K562 (cell line): ENCODE measurements at regions not wholly inside any gene's neighbourhood (a gene's known extent, or its start where the extent isn't known, plus 50 kb on each side); places are given as distances from the start of the nearest gene placed in this dataset.
A peak's percentile ranks its signal among the peaks of the same experiment; 100 is the strongest.

Experiments used
- ARID1B ChIP-seq: fragments of 450-650 bp; IDR thresholded peaks from 2 replicates; pipeline ENCODE4 v1.6.1; 2016; ENCODE audit warnings: antibody characterized with exemption, mild to moderate bottlenecking, inconsistent platforms
- CBFA2T3 ChIP-seq: fragments of 450-650 bp; IDR thresholded peaks from 2 replicates; pipeline ENCODE4 v1.6.1; 2017
- CBX3 ChIP-seq, 2 experiments: IDR thresholded peaks; 1 replicate in 1 of 2; 2 replicates in 1 of 2; pipeline ENCODE4 v1.6.1; 2012; ENCODE audit warnings: inconsistent platforms in 2 of 2, low read length in 2 of 2, borderline replicate concordance in 1 of 2, control low read depth in 1 of 2
- CBX5 ChIP-seq: IDR thresholded peaks from 2 replicates; pipeline ENCODE4 v1.6.1; 2014; ENCODE audit warnings: low read depth, borderline replicate concordance
- CC2D1A ChIP-seq: fragments of 450-650 bp; IDR thresholded peaks from 2 replicates; pipeline ENCODE4 v1.6.1; 2017; ENCODE audit warnings: mild to moderate bottlenecking
- DPF2 ChIP-seq: fragments of 450-650 bp; IDR thresholded peaks from 2 replicates; pipeline ENCODE4 v1.6.1; 2016
- ELF4 ChIP-seq: fragments of 450-650 bp; formaldehyde crosslinking; IDR thresholded peaks from 2 replicates; pipeline ENCODE4 v1.4.0; 2022; ENCODE audit warnings: missing genetic modification characterization
- FOXJ2 ChIP-seq: fragments of 200-800 bp; sonication (Bioruptor generic); IDR thresholded peaks from 2 replicates; pipeline ENCODE4 v1.6.1; 2016; ENCODE audit warnings: missing genetic modification characterization, missing compliant biosample characterization
- HDAC3 ChIP-seq: fragments of 450-650 bp; IDR thresholded peaks from 2 replicates; pipeline ENCODE4 v1.6.1; 2018; ENCODE audit warnings: borderline replicate concordance, mild to moderate bottlenecking, moderate library complexity; ENCODE audit not compliant: partially characterized antibody
- KAT7 ChIP-seq: sonication (generic); formaldehyde crosslinking; IDR thresholded peaks from 2 replicates; pipeline ENCODE4 v1.8.0; 2022; ENCODE audit warnings: missing genetic modification reagents, mild to moderate bottlenecking, borderline replicate concordance
- MTA2 ChIP-seq: fragments of 450-650 bp; IDR thresholded peaks from 2 replicates; pipeline ENCODE4 v1.6.1; 2016; ENCODE audit warnings: low read depth
- PML ChIP-seq: IDR thresholded peaks from 2 replicates; pipeline ENCODE4 v1.6.1; 2012; ENCODE audit warnings: low read length, inconsistent platforms
- TAL1 ChIP-seq: fragments of 450-650 bp; IDR thresholded peaks from 2 replicates; pipeline ENCODE4 v1.6.1; 2016; ENCODE audit warnings: mild to moderate bottlenecking
- ZEB2 ChIP-seq: fragments of 450-650 bp; IDR thresholded peaks from 2 replicates; pipeline ENCODE4 v1.6.1; 2016
- ZFP36 ChIP-seq: fragments of 150-350 bp; IDR thresholded peaks from 2 replicates; pipeline ENCODE4 v1.6.1; 2018; ENCODE audit warnings: low read length, low read depth; ENCODE audit not compliant: partially characterized antibody
- ZNF134 ChIP-seq: fragments of 250-450 bp; sonication (Bioruptor Pico); conservative IDR thresholded peaks from 2 replicates; pipeline ENCODE4 v1.4.0; 2020
- ZNF699 ChIP-seq: fragments of 250-450 bp; sonication (Bioruptor Pico); IDR thresholded peaks from 2 replicates; pipeline ENCODE4 v1.8.0; 2021; ENCODE audit warnings: mild to moderate bottlenecking, moderate library complexity; ENCODE audit not compliant: insufficient replicate concordance
- TF ChIP-seq, protein P1 (sequence below): IDR thresholded peaks from 2 replicates; pipeline ENCODE4 v1.6.1; 2014; ENCODE audit warnings: antibody characterized with exemption
- TF ChIP-seq, protein P2 (sequence below): fragments of 200-400 bp; formaldehyde crosslinking; IDR thresholded peaks from 2 replicates; pipeline ENCODE4 v1.6.1; 2017; ENCODE audit warnings: mild to moderate bottlenecking, low read depth, low read length, moderate library complexity
- TF ChIP-seq, protein P3 (sequence below): sonication (generic); IDR thresholded peaks from 2 replicates; pipeline ENCODE4 v1.6.1; 2016
- TF ChIP-seq, protein P4 (sequence below): fragments of 250-450 bp; sonication (Bioruptor Pico); IDR thresholded peaks from 2 replicates; pipeline ENCODE4 v1.8.0; 2021; ENCODE audit warnings: borderline replicate concordance, mild to moderate bottlenecking, moderate library complexity; ENCODE audit not compliant: poor library complexity, severe bottlenecking

GRCh38 chr2:175707322-175707721 is 294.7 kb downstream of the LNPK start (continued):
- TF ChIP-seq, protein P1, sequence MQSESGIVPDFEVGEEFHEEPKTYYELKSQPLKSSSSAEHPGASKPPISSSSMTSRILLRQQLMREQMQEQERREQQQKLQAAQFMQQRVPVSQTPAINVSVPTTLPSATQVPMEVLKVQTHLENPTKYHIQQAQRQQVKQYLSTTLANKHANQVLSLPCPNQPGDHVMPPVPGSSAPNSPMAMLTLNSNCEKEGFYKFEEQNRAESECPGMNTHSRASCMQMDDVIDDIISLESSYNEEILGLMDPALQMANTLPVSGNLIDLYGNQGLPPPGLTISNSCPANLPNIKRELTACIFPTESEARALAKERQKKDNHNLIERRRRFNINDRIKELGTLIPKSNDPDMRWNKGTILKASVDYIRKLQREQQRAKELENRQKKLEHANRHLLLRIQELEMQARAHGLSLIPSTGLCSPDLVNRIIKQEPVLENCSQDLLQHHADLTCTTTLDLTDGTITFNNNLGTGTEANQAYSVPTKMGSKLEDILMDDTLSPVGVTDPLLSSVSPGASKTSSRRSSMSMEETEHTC, result no peak
- TF ChIP-seq, protein P2, sequence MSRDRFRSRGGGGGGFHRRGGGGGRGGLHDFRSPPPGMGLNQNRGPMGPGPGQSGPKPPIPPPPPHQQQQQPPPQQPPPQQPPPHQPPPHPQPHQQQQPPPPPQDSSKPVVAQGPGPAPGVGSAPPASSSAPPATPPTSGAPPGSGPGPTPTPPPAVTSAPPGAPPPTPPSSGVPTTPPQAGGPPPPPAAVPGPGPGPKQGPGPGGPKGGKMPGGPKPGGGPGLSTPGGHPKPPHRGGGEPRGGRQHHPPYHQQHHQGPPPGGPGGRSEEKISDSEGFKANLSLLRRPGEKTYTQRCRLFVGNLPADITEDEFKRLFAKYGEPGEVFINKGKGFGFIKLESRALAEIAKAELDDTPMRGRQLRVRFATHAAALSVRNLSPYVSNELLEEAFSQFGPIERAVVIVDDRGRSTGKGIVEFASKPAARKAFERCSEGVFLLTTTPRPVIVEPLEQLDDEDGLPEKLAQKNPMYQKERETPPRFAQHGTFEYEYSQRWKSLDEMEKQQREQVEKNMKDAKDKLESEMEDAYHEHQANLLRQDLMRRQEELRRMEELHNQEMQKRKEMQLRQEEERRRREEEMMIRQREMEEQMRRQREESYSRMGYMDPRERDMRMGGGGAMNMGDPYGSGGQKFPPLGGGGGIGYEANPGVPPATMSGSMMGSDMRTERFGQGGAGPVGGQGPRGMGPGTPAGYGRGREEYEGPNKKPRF, result no peak
- TF ChIP-seq DPF2 (peak; percentile 55; the same call in 1 of the 2 replicates), TAL1 (peak; percentile 78), HDAC3 (no peak), KAT7 (CRISPR knock-in tag) (no peak), CBX3 (IDR thresholded peaks at IDR 0.05; ENCODE audit: borderline replicate concordance in 1 of 2, low read length in 2 of 2) (0 out of 3 replicates have a peak, but pooled peaks of 1 of the 2 experiments have one; percentile 43), CC2D1A (no peak), FOXJ2 (no peak), PML (peak; percentile 44; the same call in 1 of the 2 replicates), ZFP36 (no peak), ZEB2 (0 out of 2 replicates have a peak, but pooled peaks have one; percentile 58), MTA2 (0 out of 2 replicates have a peak, but pooled peaks have one; percentile 10), ARID1B (peak; percentile 80), ZNF699 (CRISPR knock-in tag) (no peak), ELF4 (CRISPR knock-in tag) (no peak), ZNF134 (CRISPR knock-in tag) (no peak), CBFA2T3 (peak; percentile 77), CBX5 (no peak)
- TF ChIP-seq, protein P3, sequence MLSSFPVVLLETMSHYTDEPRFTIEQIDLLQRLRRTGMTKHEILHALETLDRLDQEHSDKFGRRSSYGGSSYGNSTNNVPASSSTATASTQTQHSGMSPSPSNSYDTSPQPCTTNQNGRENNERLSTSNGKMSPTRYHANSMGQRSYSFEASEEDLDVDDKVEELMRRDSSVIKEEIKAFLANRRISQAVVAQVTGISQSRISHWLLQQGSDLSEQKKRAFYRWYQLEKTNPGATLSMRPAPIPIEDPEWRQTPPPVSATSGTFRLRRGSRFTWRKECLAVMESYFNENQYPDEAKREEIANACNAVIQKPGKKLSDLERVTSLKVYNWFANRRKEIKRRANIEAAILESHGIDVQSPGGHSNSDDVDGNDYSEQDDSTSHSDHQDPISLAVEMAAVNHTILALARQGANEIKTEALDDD, result no peak
- TF ChIP-seq, protein P4, sequence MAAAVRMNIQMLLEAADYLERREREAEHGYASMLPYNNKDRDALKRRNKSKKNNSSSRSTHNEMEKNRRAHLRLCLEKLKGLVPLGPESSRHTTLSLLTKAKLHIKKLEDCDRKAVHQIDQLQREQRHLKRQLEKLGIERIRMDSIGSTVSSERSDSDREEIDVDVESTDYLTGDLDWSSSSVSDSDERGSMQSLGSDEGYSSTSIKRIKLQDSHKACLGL (CRISPR knock-in tag), result no peak
